ENCODE measurements at regions not wholly inside any gene's neighbourhood (a gene's known extent, or its start where the extent isn't known, plus 50 kb on each side); places are given as distances from the start of the nearest gene placed in this dataset.

GRCh38 chr16:86210403-86211193 lies 299.7 kb upstream of the FOXF1 start:
- DNase-seq (ENCODE audit: low read depth in 2 of 2, low spot score in 1 of 2): no peak

- no peak for DNase-seq (ENCODE audit: low read depth in 2 of 2, low spot score in 1 of 2)
Measured at GRCh38 chr16:86211265-86211664, 299.1 kb upstream of the FOXF1 start.

DNA sequence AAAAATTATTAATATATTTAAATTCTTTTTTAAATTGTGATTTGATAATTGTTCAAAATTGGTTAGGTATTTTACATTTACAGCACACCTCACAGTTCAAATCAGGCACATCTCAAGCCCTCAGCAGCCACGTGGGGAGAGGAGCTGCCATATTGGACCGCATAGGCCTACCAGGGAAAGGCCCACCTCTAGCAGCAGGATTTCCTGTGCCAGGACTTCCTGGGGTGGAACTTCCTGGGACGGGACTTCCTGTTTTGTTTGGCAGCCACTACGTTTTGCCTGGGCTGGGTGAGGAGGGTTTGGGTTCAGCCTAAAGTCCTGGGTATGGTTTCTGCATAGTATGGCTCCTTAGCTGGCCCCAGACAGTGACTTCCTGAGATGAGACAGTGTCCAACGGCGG lies 298.5 kb upstream of the FOXF1 start:
- DNase-seq (ENCODE audit: low read depth in 2 of 2, low spot score in 1 of 2): no peak

DNA sequence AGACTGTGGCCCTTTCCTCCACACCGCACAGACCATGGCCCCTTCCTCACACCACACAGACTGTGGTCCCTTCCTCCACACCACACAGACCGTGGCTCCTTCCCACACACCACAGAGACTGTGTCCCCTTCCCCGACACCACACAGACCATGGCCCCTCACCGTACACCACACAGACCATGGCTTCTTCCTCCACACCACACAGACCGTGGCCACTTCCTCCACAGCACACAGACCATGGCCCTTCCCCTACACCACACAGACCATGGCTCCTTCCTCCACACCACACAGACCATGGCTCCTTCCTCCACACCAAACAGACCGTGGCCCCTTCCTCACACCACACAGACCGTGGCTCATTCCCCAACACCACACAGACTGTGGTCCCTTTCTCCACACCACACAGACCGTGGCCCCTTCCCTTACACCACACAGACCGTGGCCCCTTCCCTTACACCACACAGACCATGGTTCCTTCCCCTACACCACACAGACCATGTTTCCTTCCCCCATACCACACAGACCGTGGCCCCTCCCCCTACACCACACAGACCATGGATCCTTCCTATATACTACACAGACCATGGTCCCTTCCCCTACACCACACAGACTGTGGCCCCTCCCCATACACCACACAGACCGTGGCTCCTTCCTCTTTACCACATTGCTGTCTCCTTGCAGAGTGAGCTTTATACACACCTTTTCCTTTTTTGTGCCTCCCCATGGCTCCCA lies 297.5 kb upstream of the FOXF1 start:
- DNase-seq (ENCODE audit: low read depth in 2 of 2, low spot score in 1 of 2): no peak

DNA sequence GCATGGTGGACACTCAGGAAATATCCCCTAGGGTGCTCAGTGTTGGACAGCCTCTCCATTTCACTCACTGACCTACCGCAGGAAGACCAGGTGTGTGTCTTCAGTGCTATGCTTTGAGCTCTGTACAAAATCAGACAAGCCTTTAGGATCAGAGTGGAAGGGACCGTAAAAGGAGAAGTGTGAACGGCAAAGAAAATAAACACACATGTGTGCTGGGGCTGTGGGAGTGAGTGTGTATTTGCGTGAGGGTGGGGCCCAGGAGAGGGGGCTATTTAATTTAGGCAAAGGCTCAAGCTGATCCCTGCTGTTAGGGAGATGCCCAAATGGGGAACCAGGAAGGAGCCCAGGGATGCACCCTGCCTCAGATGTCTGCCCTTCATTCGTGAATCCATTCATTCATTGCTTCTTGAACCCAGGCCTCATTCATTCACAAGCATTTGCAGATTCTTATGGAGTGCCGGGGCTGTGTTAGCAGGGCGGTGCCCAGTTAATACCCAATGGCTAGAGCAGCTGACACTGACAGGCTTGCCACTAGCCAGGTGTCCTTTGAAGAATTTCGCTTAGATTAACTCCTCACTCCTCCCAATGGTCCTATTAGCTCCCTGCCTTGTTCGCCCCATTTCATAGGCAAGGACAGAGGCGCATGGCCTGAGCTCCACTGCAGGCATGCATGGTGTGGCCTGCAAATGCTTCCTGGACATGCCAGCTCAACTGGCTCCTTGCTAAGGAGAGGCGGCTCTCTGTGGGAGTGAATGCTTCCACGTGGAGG lies 296.7 kb upstream of the FOXF1 start:
- no peak for DNase-seq (ENCODE audit: low read depth in 2 of 2, low spot score in 1 of 2)

- no peak for DNase-seq (ENCODE audit: low read depth in 2 of 2, low spot score in 1 of 2)
Measured at GRCh38 chr16:86214326-86215232, 295.7 kb upstream of the FOXF1 start.

- no peak for DNase-seq (ENCODE audit: low read depth in 2 of 2, low spot score in 1 of 2)
Measured at GRCh38 chr16:86215233-86215978, 294.9 kb upstream of the FOXF1 start.

GRCh38 chr16:86215979-86216585 lies 294.2 kb upstream of the FOXF1 start:
- DNase-seq (ENCODE audit: low read depth in 2 of 2, low spot score in 1 of 2): no peak

- DNase-seq (ENCODE audit: low read depth in 2 of 2, low spot score in 1 of 2): no peak
Measured at GRCh38 chr16:86216591-86216990, 293.7 kb upstream of the FOXF1 start.

- DNase-seq (ENCODE audit: low read depth in 2 of 2, low spot score in 1 of 2): no peak
Measured at GRCh38 chr16:86217001-86217890, 293.1 kb upstream of the FOXF1 start.

DNA sequence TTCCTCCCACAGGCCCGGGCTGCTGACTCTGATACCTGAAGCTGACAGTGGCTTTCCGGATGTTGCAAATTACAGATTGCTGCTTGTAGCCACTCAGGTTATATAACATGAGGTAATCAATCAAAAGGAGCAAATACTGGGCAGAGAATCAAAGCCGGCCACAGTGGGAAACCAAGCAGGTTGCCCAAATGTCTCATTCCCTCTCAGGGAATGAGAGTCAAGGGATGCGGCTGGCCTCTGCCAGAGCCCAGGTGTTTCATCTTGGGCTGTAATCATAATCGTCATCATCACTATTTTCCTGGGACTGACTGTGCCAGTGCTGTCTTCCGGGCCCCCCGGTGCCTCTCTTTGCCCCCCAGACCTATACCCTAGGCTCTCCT lies 292.4 kb upstream of the FOXF1 start:
- DNase-seq (ENCODE audit: low read depth in 2 of 2, low spot score in 1 of 2): no peak

DNA sequence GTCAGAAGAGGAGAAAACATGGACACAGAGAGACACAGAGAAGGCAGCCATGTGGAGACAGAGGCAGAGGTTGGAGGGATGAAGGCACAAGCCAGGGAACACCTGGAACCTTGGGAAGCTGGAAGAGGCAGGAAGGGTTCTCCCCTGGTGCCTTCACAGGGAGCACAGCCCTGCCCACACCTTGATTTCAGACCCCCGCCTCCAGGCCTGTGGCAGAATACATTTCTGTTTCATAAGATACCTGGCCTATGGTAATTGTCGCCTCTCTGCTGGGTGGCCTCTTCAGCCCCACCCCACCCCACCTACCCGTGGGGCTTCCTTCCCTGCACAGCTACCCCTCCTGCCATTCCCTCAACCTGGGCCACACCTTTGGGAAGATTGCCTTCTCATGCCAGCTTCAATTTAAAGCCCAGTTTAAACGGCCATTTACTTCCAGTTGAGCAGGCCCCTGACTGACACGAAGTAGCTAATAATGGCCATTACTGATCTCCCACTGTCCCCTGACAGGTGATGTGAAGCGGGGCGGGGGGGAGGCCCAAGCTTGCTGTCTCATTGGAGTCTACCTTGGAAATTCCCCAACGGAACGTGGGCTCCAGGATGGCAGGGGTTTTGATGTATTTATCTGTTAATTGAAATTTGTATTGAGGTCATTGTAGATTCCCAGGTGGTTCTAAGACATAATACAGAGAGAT lies 291.7 kb upstream of the FOXF1 start:
- no peak for DNase-seq (ENCODE audit: low read depth in 2 of 2, low spot score in 1 of 2)

- DNase-seq (ENCODE audit: low read depth in 2 of 2, low spot score in 1 of 2): no peak
Measured at GRCh38 chr16:86219655-86220445, 290.5 kb upstream of the FOXF1 start.

DNA sequence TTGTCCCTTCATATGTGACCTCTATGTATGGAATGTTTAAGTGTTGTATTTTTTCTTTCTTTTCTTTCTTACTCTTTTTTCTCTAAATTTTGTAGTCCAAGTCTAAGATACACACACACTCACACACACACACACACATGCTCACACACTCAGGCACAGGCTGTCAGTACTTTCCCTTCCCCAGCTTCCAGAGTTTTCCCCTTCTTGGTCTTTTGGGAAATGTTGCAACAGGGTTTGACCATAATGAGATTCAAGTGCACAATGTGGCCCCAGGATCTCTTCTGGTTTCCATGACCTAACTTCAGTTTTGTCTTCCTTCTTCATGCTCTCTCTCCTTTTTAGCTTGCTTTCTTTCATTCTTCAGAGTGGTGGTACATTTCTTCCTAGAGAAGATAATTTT lies 289.8 kb upstream of the FOXF1 start:
- no peak for DNase-seq (ENCODE audit: low read depth in 2 of 2, low spot score in 1 of 2)

- no peak for DNase-seq (ENCODE audit: low read depth in 2 of 2, low spot score in 1 of 2)
Measured at GRCh38 chr16:86221085-86221484, 289.2 kb upstream of the FOXF1 start.

DNA sequence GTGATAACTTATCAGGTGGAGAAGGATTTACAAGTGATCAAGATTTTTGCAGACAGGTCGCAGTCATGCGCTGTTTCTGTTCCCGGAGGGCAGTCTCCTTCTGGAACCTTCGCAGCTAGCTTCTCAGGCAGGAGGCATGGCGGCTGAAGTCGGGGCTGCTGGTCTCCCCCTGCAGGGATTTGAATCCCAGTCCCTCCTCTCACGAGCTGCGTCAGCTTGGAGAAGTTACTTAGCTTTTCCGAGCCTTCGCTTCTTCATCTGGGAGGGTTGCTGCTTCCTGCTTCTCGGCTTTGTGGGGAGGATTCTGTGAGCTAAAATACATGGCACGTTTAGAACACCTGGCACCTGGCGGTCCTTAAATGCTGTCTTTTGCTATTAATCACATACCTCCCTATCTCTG lies 287.8 kb upstream of the FOXF1 start:
- no peak for DNase-seq (ENCODE audit: low read depth in 2 of 2, low spot score in 1 of 2)

GRCh38 chr16:86222965-86223551 lies 287.3 kb upstream of the FOXF1 start:
- DNase-seq (ENCODE audit: low read depth in 2 of 2, low spot score in 1 of 2): no peak
